Omental fat pad (tissue), 3 donors: ENCODE measurements at regions not wholly inside any gene's neighbourhood (a gene's known extent, or its start where the extent isn't known, plus 50 kb on each side); places are given as distances from the start of the nearest gene placed in this dataset.

Experiments
- ATAC-seq: fragments of 150-250 bp; one replicate; pipeline ENCODE4 v1.9.1; 2016; ENCODE audit warnings: mild to moderate bottlenecking, moderate library complexity; ENCODE audit not compliant: low FRiP score
- DNase-seq: peaks from one replicate; pipeline ENCODE4 v3.0.0-alpha.2; 2019; ENCODE audit warnings: low spot score
- CTCF ChIP-seq, 3 donors: fragments of 450-650 bp; IDR thresholded peaks; one replicate each; pipeline ENCODE4 v1.5.1; 2016 to 2017; ENCODE audit warnings: antibody characterized with exemption in 3 of 3, mild to moderate bottlenecking in 3 of 3, moderate library complexity in 2 of 3

GRCh38 chr10:120279196-120279595 lies 177.8 kb upstream of the PLPP4 start:
- no peak for DNase-seq
- ATAC-seq, result no peak
- no peak for TF ChIP-seq CTCF (IDR thresholded peaks at IDR 0.05)

GRCh38 chr10:120282421-120282820 lies 174.6 kb upstream of the PLPP4 start:
- ATAC-seq (no peak), DNase-seq (no peak)
- no peak for TF ChIP-seq CTCF (IDR thresholded peaks at IDR 0.05)

GRCh38 chr10:120282846-120283492 lies 174.1 kb upstream of the PLPP4 start:
- no peak for TF ChIP-seq CTCF (IDR thresholded peaks at IDR 0.05)
- DNase-seq, result no peak
- ATAC-seq, result no peak

GRCh38 chr10:120285408-120285807 lies 171.6 kb upstream of the PLPP4 start:
- TF ChIP-seq CTCF (IDR thresholded peaks at IDR 0.05), result no peak
- ATAC-seq, result no peak
- DNase-seq, result no peak

- DNase-seq, result no peak
- no peak for TF ChIP-seq CTCF (IDR thresholded peaks at IDR 0.05)
- ATAC-seq, result no peak
Observed at GRCh38 chr10:120286280-120286679, 170.7 kb upstream of the PLPP4 start.

- no peak for TF ChIP-seq CTCF (IDR thresholded peaks at IDR 0.05)
- ATAC-seq (no peak), DNase-seq (no peak)
Observed at GRCh38 chr10:120300513-120300912, 156.5 kb upstream of the PLPP4 start.

GRCh38 chr10:120308589-120308988 lies 148.4 kb upstream of the PLPP4 start:
- no peak for TF ChIP-seq CTCF (IDR thresholded peaks at IDR 0.05)
- no peak for DNase-seq
- ATAC-seq, result no peak
